ENCODE measurements at regions not wholly inside any gene's neighbourhood (a gene's known extent, or its start where the extent isn't known, plus 50 kb on each side); places are given as distances from the start of the nearest gene placed in this dataset.
A peak's percentile ranks its signal among the peaks of the same experiment; 100 is the strongest.

GRCh38 chr2:199590321-199591203 lies 132.8 kb upstream of the SATB2 start:
- H3K9me3 ChIP-seq (ENCODE audit: low read depth, low read length): no peaks in the 10 kb centered on the region
- H4K20me1 ChIP-seq (ENCODE audit: insufficient read depth, low read length): no peaks in the 10 kb centered on the region
- H3K36me3 ChIP-seq (ENCODE audit: insufficient read depth, low read length): no peaks in the 10 kb centered on the region
- H3K4me1 ChIP-seq (ENCODE audit: insufficient read depth, low read length): peaks cover 6% of the 10 kb centered on the region
- H3K4me2 ChIP-seq (ENCODE audit: insufficient read depth, low read length): peak overlapping the region; percentile 68
- no peak for TF ChIP-seq CTCF (IDR thresholded peaks at IDR 0.05; ENCODE audit: extremely low read depth, low read depth, low read length)
- H3K79me2 ChIP-seq (ENCODE audit: insufficient read depth, low read length): no peaks in the 10 kb centered on the region
- DNase-seq (ENCODE audit: insufficient read length, low spot score, missing footprints): no peak
- H2AFZ ChIP-seq (ENCODE audit: low read length): peak overlapping the region; percentile 38
- no peak overlapping the region for H3K4me3 ChIP-seq (ENCODE audit: insufficient read depth, low read length)
- H3K27ac ChIP-seq (ENCODE audit: low read depth, low read length): no peak overlapping the region
- peaks cover 9% of the 10 kb centered on the region for H3K27me3 ChIP-seq (ENCODE audit: insufficient read depth, low read length)

GRCh38 chr2:199589306-199589705 lies 131.6 kb upstream of the SATB2 start:
- Histone ChIP-seq H3K36me3 (ENCODE audit: insufficient read depth, low read length) (no peaks in the 10 kb centered on the region), H3K4me2 (ENCODE audit: insufficient read depth, low read length) (peak overlapping the region; percentile 68), H4K20me1 (ENCODE audit: insufficient read depth, low read length) (no peaks in the 10 kb centered on the region), H3K27me3 (ENCODE audit: insufficient read depth, low read length) (peaks cover 9% of the 10 kb centered on the region), H3K4me1 (ENCODE audit: insufficient read depth, low read length) (peaks cover 6% of the 10 kb centered on the region), H3K4me3 (ENCODE audit: insufficient read depth, low read length) (peak overlapping the region; percentile 16), H3K9me3 (ENCODE audit: low read depth, low read length) (no peaks in the 10 kb centered on the region), H2AFZ (ENCODE audit: low read length) (peak overlapping the region; percentile 36), H3K79me2 (ENCODE audit: insufficient read depth, low read length) (no peaks in the 10 kb centered on the region), H3K27ac (ENCODE audit: low read depth, low read length) (no peak overlapping the region)
- DNase-seq (ENCODE audit: insufficient read length, low spot score, missing footprints): no peak
- TF ChIP-seq CTCF (IDR thresholded peaks at IDR 0.05; ENCODE audit: extremely low read depth, low read depth, low read length): no peak

GRCh38 chr2:199588054-199588453 lies 130.3 kb upstream of the SATB2 start:
- H3K9me3 ChIP-seq (ENCODE audit: low read depth, low read length): no peaks in the 10 kb centered on the region
- no peak overlapping the region for H2AFZ ChIP-seq (ENCODE audit: low read length)
- H4K20me1 ChIP-seq (ENCODE audit: insufficient read depth, low read length): no peaks in the 10 kb centered on the region
- no peak overlapping the region for H3K27ac ChIP-seq (ENCODE audit: low read depth, low read length)
- H3K36me3 ChIP-seq (ENCODE audit: insufficient read depth, low read length): no peaks in the 10 kb centered on the region
- no peak for DNase-seq (ENCODE audit: insufficient read length, low spot score, missing footprints)
- no peak for TF ChIP-seq CTCF (IDR thresholded peaks at IDR 0.05; ENCODE audit: extremely low read depth, low read depth, low read length)
- peaks cover 9% of the 10 kb centered on the region for H3K27me3 ChIP-seq (ENCODE audit: insufficient read depth, low read length)
- H3K4me2 ChIP-seq (ENCODE audit: insufficient read depth, low read length): no peak overlapping the region
- no peak overlapping the region for H3K4me3 ChIP-seq (ENCODE audit: insufficient read depth, low read length)
- peaks cover 6% of the 10 kb centered on the region for H3K4me1 ChIP-seq (ENCODE audit: insufficient read depth, low read length)
- H3K79me2 ChIP-seq (ENCODE audit: insufficient read depth, low read length): no peaks in the 10 kb centered on the region

GRCh38 chr2:199586646-199587045 lies 128.9 kb upstream of the SATB2 start:
- Histone ChIP-seq H3K4me1 (ENCODE audit: insufficient read depth, low read length) (peaks cover 6% of the 10 kb centered on the region), H3K79me2 (ENCODE audit: insufficient read depth, low read length) (no peaks in the 10 kb centered on the region), H4K20me1 (ENCODE audit: insufficient read depth, low read length) (no peaks in the 10 kb centered on the region), H3K27me3 (ENCODE audit: insufficient read depth, low read length) (peaks cover 9% of the 10 kb centered on the region), H3K4me3 (ENCODE audit: insufficient read depth, low read length) (no peak overlapping the region), H3K36me3 (ENCODE audit: insufficient read depth, low read length) (no peaks in the 10 kb centered on the region), H3K9me3 (ENCODE audit: low read depth, low read length) (no peaks in the 10 kb centered on the region), H2AFZ (ENCODE audit: low read length) (no peak overlapping the region), H3K27ac (ENCODE audit: low read depth, low read length) (no peak overlapping the region), H3K4me2 (ENCODE audit: insufficient read depth, low read length) (no peak overlapping the region)
- no peak for DNase-seq (ENCODE audit: insufficient read length, low spot score, missing footprints)
- no peak for TF ChIP-seq CTCF (IDR thresholded peaks at IDR 0.05; ENCODE audit: extremely low read depth, low read depth, low read length)
